ENCODE measurements at regions not wholly inside any gene's neighbourhood (a gene's known extent, or its start where the extent isn't known, plus 50 kb on each side); places are given as distances from the start of the nearest gene placed in this dataset.

- DNase-seq: no peak
- intact Hi-C loops (cut with DNase I, micrococcal nuclease): no loop called here
- ATAC-seq: no peak
These were observed 344.7 kb upstream of the CDIN1 start for GRCh38 chr15:36234743-36235142.

GRCh38 chr15:36235173-36235572 is 344.3 kb upstream of the CDIN1 start:
- DNase-seq: no peak
- ATAC-seq: no peak
- intact Hi-C loops (cut with DNase I, micrococcal nuclease): no loop called here

DNA sequence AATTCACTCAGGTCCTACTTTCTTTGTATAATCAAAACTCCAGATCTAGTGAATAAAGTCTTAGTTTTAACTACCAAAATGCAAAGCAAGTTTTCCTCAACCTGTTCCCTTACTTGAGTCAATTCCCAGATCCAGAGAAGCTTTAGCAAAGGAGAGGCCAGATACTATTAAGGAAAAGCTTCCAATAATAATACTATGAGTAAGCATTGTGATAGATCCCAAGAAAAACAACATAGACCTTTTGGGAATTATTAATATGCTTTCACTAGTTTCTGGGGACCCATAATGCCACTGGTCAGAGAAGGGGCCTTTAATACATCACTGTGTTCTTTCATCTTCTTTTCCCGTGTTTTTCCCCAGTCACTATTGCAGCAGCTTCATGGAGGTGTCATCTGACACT is 339.9 kb upstream of the CDIN1 start:
- no peak for DNase-seq

DNA sequence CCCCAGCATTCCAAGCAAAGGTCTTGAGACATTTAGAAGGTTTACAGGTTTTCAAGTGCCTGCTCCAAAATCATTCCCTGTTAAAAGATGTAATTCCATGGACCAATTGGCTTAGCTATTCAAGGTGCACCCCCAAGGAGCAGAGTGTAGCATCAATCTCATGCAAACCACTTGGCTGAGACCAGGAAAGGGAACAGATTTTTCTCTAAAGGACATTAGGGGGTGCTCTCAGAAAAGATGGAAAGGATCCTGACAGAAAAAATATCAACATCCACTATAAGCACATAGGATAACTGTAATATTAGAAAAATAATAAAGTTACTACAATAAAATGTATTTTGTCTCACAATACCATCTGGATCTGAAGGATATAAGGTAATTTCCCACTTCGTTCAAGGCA is 328.0 kb upstream of the CDIN1 start:
- no peak for ATAC-seq
- intact Hi-C loops (cut with DNase I, micrococcal nuclease): no loop called here
- no peak for DNase-seq

More for the DNA sequence above, 339.9 kb upstream of the CDIN1 start:
- intact Hi-C loops (cut with DNase I, micrococcal nuclease): no loop called here
- no peak for ATAC-seq

- intact Hi-C loops (cut with DNase I, micrococcal nuclease): no loop called here
- DNase-seq (no peak), ATAC-seq (no peak)
These were observed 327.2 kb upstream of the CDIN1 start for GRCh38 chr15:36252146-36252711.

- ATAC-seq (no peak), DNase-seq (no peak)
- intact Hi-C loops (cut with DNase I, micrococcal nuclease): no loop called here
These were observed 325.0 kb upstream of the CDIN1 start for GRCh38 chr15:36254426-36254825.

GRCh38 chr15:36256404-36256807 is 323.0 kb upstream of the CDIN1 start:
- no peak for ATAC-seq
- no peak for DNase-seq
- intact Hi-C loops (cut with DNase I, micrococcal nuclease): no loop called here

- no peak for DNase-seq
- intact Hi-C loops (cut with DNase I, micrococcal nuclease): no loop called here
- ATAC-seq: no peak
These were observed 315.8 kb upstream of the CDIN1 start for GRCh38 chr15:36263666-36264065.

- ATAC-seq (no peak), DNase-seq (no peak)
- intact Hi-C loops (cut with DNase I, micrococcal nuclease): no loop called here
These were observed 314.0 kb upstream of the CDIN1 start for GRCh38 chr15:36265422-36265821.

GRCh38 chr15:36271048-36271447 is 308.4 kb upstream of the CDIN1 start:
- no peak for DNase-seq
- intact Hi-C loops (cut with DNase I, micrococcal nuclease): no loop called here
- ATAC-seq: no peak

- intact Hi-C loops (cut with DNase I, micrococcal nuclease): no loop called here
- ATAC-seq: no peak
- DNase-seq: no peak
These were observed 303.8 kb upstream of the CDIN1 start for GRCh38 chr15:36275656-36276055.

- intact Hi-C loops (cut with DNase I, micrococcal nuclease): no loop called here
- no peak for ATAC-seq
- no peak for DNase-seq
These were observed 301.2 kb upstream of the CDIN1 start for GRCh38 chr15:36278219-36278618.

- DNase-seq (no peak), ATAC-seq (no peak)
- intact Hi-C loops (cut with DNase I, micrococcal nuclease): no loop called here
These were observed 296.6 kb upstream of the CDIN1 start for GRCh38 chr15:36282821-36283220.

- no peak for DNase-seq
- intact Hi-C loops (cut with DNase I, micrococcal nuclease): no loop called here
- no peak for ATAC-seq
These were observed 294.5 kb upstream of the CDIN1 start for GRCh38 chr15:36284911-36285310.

DNA sequence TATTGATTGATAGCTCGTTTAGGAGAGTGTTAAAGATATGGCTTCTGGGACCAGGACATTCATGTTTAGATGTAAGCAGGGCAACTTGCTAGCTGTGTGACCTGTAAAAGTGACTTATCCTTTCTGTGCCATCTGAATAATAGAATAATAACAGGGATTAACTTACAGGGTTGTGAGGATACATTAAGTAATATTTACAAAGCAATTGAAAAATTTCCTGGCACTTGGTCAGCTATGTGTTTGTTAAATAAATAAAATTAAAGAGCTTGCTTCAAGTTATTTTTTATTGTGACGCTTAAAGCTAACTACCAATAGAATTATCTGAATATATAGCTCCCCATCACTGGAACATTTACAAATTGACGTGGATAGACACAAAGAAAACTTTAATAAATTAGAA is 287.9 kb upstream of the CDIN1 start:
- intact Hi-C loops (cut with DNase I, micrococcal nuclease): no loop called here
- ATAC-seq (no peak), DNase-seq (no peak)

DNA sequence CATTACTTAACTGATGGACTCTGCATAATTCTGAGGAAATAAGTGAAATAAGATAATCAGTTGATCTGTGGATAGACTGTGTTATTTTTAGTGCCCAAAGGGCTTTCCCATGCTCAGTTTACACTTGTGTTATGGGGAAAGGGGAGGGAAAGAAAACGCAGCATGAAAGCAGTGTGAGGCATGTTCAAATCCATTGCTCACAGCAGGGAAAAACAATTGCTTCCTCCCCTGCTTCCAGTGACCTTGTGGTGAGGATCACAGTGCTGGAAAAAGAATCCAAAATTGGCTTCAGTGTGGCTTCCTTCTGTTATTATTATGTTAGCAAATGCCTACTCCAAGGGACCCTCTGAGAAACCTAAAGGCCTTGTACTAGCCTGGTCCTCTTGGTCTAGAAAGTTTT is 285.1 kb upstream of the CDIN1 start:
- no peak for DNase-seq
- intact Hi-C loops (cut with DNase I, micrococcal nuclease): no loop called here
- ATAC-seq: no peak

- no peak for ATAC-seq
- DNase-seq: no peak
- intact Hi-C loops (cut with DNase I, micrococcal nuclease): no loop called here
These were observed 277.5 kb upstream of the CDIN1 start for GRCh38 chr15:36301947-36302346.

DNA sequence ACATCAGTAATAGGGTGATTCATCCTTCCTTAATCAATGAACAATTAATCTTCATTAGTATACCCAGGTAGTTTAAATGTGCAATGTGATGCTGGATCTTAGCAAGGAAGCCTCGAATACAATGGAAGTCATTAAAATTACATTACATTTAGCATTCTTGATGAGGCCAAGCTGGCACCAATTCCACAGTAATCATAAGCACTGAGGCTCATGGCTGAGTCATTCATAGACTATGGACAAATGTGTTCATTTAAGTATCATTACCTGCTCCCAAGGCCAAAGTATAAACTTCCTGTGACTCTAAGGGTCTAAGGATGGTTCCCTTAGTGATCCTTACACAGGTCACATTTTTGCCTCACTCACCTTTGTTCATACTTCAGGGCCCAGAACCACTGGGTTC is 266.4 kb upstream of the CDIN1 start:
- DNase-seq (no peak), ATAC-seq (no peak)
- intact Hi-C loops (cut with DNase I, micrococcal nuclease): no loop called here

GRCh38 chr15:36313736-36314280 is 265.6 kb upstream of the CDIN1 start:
- no peak for DNase-seq
- no peak for ATAC-seq

DNA sequence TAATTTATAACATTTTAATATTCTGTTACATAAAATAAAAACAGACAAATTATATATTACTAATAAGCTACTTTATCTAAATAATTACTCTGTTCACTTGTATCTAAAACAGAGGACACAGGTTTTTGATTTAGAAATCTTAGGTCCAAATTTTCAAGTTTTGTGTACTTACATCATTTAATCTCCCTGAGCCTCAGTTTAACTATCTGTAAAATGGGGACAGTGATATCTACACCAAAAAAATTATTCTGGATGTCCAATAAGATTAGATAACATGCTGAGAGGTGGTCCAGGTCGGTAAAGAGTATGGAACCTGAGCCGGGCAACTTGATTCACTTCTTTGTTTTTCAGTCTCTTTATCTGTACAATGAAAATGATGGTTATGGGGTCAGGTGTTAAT is 263.8 kb upstream of the CDIN1 start:
- no peak for ATAC-seq
- DNase-seq: no peak
- intact Hi-C loops (cut with DNase I, micrococcal nuclease): no loop called here

More at GRCh38 chr15:36313736-36314280, 265.6 kb upstream of the CDIN1 start:
- intact Hi-C loops (cut with DNase I, micrococcal nuclease): no loop called here

DNA sequence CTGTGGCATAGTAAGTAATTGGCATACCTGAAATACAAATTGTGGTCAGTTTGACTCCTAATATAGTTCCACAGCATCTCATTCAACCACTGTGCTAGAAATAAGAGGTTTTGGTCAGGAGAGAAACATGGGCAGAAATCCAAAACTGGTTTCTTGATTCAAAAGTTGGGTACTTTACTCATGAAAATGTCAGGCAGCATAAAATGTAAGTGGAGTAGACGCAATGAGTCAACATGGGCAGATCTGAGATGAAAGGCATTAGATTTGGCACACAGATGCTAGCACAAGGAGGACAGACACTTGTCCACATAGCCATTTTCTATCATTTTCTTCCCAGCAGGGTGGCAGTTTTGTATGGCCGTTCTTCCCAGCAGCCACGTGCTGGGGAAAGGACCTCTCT is 255.8 kb upstream of the CDIN1 start:
- DNase-seq (no peak), ATAC-seq (no peak)
- intact Hi-C loops (cut with DNase I, micrococcal nuclease): no loop called here

Measured in left colon (tissue), 2 donors.